ENCODE measurements at regions not wholly inside any gene's neighbourhood (a gene's known extent, or its start where the extent isn't known, plus 50 kb on each side); places are given as distances from the start of the nearest gene placed in this dataset.

DNA sequence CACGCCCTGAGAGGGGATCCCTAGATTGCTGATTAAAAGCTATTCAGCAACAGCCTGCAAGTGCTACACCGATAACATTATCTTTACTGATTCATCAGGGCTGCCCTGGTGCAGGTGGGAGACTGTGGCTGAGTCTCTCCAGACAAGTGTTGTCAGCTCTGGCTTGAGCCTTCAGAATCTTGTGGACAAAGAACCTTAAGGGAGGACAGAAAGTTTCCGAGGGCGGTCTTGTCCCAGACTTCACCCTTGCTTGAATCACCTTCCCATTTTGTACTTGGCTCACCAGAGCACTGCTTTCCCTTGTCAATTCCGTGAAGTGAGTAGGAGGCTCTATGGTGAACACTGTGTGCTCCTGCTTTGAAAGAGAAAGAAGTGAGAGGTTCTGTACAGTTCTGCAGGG is 88.6 kb upstream of the PCSK2 start:
- DNase-seq = no peak

DNA sequence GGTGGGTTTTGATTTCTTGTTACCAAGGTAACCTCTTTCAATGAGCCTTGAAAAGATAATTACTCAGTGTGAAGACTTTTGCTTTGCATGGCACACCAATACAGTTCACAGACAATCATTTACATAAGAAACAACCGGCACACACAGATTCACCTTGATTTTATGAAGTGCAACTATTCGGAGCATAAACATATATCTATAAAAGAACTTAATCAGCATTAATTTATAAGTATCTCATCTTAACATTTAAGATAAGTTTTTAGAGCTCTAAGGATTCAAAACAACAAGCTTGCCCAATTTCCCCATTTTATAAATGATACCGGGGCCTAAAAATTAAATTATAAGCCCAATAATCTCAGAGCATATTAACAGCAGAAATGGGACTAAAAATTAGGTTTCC is 85.9 kb upstream of the PCSK2 start:
- DNase-seq = no peak

DNA sequence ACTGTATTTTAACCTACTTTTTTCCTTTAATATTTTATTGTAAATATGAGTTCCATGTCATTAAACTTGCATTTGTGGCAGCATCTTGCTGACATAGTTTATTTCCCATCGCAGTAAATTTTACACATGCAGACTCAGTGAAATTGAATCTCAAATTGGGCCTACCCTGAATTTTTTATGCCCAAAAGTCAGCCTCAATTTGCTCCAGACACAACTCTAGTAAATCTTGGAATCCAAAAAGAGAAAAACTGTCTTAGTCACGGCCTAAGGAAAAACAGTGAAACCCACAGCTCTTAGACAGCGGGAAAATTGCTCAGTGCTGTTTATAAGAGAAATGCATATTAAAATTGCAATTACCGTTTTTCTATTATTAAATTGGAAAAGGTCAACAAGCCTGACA is 85.3 kb upstream of the PCSK2 start:
- no peak for DNase-seq

GRCh38 chr20:17142666-17143065 is 84.2 kb upstream of the PCSK2 start:
- DNase-seq = no peak

- DNase-seq = no peak
Observed at GRCh38 chr20:17150858-17151257, 76.0 kb upstream of the PCSK2 start.

- DNase-seq = no peak
Observed at GRCh38 chr20:17155401-17155800, 71.4 kb upstream of the PCSK2 start.

- no peak for DNase-seq
Observed at GRCh38 chr20:17158701-17159100, 68.1 kb upstream of the PCSK2 start.

DNA sequence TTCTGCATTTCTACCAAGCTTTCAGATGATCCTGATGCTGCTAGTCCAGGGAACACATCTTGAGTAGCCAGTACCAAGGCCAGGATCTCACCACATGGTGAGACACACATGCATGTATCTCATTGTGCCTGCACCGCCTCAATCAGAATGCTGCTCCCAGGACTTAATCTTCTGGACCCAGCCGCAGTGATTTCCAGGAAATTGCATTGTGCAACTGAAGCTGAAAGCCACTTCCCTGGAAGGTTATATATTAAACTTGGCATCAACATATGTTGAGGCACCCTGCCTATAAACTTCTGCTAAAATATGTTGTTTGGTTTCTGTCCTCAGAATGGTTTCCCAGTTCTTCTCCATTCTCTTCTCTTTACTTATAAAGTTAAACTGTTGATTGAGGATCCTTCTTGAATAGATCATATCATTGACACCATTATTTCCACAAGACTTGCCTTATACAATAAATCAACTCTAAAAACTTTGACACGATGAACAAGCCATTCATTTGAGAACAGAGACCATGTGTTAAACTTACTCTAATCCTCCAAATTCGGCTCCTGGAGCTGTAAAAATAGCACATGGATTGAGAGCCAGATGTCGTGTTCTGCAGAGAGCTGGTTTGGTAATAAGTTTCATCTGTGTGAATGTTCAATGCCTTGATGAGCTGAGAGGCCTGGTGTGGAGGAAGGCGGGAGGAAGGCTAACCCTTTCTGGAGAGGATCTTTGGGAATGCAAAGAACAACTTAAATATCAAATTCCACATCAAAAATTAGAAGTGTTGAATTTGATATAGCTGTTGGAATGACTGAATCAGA is 65.0 kb upstream of the PCSK2 start:
- DNase-seq = no peak

GRCh38 chr20:17168026-17168612 is 58.7 kb upstream of the PCSK2 start:
- DNase-seq = no peak

- DNase-seq = peak; percentile 64
Observed at GRCh38 chr20:17169585-17170136, 57.2 kb upstream of the PCSK2 start.

GRCh38 chr20:17171746-17172280 is 55.0 kb upstream of the PCSK2 start:
- DNase-seq = no peak

DNA sequence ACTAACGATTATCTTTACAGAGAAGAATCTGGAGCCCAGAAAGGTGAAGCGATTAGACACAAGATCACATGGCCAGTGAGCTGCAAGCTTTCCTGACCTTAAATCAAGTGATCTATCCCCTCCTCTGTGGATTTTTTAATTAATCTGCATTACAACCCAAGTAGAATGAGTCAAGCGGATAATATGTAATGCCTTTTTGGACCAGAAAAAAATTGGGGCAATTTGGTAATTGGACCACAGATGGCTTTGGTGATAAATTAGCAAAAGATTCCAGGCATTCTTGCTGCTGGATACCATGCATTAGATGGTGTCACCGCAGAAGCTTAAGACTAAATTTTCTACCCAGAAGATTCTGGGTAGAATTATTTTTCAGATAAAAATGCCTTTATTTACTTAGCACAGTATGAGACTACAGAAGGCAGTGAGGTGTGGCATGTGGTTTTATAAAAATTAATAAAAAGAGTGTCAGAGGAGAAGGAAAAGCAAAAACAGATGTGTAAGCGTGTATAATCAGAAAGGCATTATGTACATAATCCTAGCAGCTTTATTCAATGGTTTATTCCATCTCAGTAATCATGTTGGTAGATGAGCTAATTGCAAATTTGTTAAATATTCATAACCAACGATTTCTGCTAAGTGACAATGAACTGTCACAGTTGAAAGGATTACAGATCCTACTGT is 53.9 kb upstream of the PCSK2 start:
- DNase-seq = no peak
